ENCODE measurements at regions not wholly inside any gene's neighbourhood (a gene's known extent, or its start where the extent isn't known, plus 50 kb on each side); places are given as distances from the start of the nearest gene placed in this dataset.

DNA sequence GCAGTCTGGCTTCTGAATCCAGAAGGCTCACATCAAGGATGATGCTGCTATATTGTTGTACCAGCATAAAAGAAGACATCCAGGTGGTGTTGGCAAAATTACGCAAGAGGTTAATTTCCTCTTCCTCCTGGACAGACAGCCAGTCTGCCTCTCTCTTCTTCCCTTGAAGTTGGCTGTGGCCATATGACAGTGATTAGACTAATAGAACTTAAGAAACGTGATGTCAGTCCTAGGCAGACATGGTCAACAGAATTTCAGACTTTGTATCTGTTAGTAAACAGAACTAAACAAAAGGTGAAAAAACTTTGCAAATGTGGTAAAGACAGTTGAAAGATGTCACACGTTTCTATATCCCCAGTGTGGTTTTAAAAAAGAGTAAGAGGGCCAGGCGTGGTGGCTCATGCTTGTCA is 465.2 kb upstream of the NR2F2 start:
- DNase-seq (ENCODE audit: low read depth) = no peak

- DNase-seq (ENCODE audit: low read depth) = no peak
These were observed 463.6 kb upstream of the NR2F2 start for GRCh38 chr15:95866711-95867440.

- DNase-seq (ENCODE audit: low read depth) = no peak
These were observed 462.1 kb upstream of the NR2F2 start for GRCh38 chr15:95868450-95868849.

DNA sequence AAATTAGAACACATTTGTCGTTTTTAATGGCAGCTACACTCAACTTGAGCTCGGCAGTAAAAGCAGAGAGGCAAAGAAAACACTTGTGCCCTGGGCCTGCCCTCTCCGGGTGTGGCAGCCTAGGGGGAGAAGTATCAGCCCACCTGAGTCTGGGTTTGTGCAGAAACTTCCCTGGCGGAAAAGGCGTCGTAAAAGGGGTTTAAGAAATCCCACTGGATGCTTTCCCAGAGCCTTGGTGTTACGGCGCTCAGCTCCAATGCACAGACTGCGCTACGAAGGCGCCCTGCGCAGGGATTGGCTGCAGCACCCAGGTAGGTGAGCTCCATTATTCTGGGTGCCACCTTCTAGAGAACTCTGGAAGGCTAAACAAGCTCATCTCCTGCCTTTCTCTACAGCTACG is 461.5 kb upstream of the NR2F2 start:
- no peak for DNase-seq (ENCODE audit: low read depth)

DNA sequence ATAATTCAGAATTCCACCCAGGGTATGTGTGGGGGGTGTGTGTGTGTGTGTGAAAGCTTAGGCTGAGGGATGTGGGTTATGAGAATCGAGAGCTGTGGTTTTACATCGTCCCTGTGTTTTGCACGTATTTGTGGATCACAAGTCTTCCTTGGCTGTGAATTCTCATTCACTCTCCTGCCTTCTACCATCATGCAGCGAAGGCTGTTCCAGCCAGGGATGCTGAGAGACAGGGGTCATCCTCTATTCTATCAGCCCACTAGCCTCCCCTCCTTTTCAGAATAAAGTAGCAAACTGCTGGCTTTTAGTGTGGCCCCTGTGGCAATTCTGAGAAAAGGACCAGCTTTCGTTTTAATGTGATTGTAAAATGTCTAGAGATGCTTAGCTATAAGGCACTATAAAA is 460.6 kb upstream of the NR2F2 start:
- no peak for DNase-seq (ENCODE audit: low read depth)

- no peak for DNase-seq (ENCODE audit: low read depth)
These were observed 458.1 kb upstream of the NR2F2 start for GRCh38 chr15:95872366-95872771.

GRCh38 chr15:95874637-95875036 is 455.9 kb upstream of the NR2F2 start:
- DNase-seq (ENCODE audit: low read depth) = no peak

DNA sequence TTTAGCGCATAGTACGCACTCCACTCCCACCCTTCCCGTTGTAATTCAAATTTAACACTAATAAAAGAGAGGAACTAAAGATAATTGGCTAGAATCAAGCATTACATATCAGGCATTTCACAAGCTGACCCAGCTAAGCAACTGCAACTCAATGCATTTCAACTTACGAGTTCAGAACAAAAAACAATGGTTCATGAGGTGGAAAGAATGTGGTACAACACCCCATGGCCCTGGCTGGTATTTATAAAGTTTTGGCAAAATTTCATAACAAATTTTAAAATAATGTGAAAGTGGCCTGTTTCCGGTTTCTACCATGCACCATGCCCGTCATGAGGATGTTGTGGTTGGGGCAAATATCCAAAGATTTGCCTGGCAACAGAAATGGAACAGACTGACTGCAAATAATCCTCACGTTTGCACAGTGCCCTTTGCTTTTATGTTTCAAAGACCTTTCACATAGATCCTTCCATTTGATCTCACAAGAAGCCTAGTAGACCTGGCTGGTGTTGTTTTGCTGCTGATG is 455.3 kb upstream of the NR2F2 start:
- no peak for DNase-seq (ENCODE audit: low read depth)

- no peak for DNase-seq (ENCODE audit: low read depth)
These were observed 450.4 kb upstream of the NR2F2 start for GRCh38 chr15:95880031-95880570.

GRCh38 chr15:95880630-95881029 is 449.9 kb upstream of the NR2F2 start:
- DNase-seq (ENCODE audit: low read depth) = no peak

- DNase-seq (ENCODE audit: low read depth) = no peak
These were observed 447.4 kb upstream of the NR2F2 start for GRCh38 chr15:95883064-95883463.

DNA sequence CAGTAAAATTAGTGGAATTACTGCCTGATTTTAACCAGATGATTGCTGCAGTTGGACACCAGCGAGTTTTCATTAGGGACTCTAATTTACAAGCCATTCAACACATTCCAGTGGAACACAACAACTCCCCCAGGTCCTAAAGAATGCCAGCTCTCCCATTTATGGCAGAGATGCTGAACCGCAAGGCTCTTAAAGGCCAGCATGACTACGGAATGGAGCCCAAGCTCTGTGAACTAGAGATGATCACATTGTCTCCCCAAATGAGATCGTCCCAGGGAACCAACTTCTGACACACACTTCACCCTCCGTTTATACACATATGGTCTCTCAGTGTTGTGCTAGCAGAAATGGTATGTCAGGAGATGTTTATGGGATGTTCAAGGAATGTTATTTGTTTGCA is 446.2 kb upstream of the NR2F2 start:
- DNase-seq (ENCODE audit: low read depth) = no peak

GRCh38 chr15:95887666-95888390 is 442.7 kb upstream of the NR2F2 start:
- DNase-seq (ENCODE audit: low read depth) = no peak

GRCh38 chr15:95888762-95889161 is 441.7 kb upstream of the NR2F2 start:
- no peak for DNase-seq (ENCODE audit: low read depth)

GRCh38 chr15:95894407-95894956 is 436.0 kb upstream of the NR2F2 start:
- DNase-seq (ENCODE audit: low read depth) = no peak

DNA sequence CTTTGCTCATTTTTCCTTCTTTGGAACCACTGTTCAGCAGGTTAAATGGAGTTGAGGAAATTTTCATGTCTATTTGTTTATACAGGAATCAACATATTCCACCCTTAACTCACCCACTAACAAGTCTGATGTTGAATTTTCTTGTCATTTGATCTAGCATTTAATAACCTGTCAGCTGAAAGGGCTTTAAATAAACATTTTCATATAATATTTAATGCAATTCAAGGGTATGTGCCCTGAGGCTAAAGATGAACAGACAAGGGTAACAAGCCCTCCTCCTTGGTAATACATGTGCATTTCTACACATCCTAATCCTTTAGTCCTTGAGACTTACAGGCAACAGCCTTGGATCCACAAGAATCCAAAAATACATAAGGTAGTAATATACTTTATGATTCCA is 435.0 kb upstream of the NR2F2 start:
- no peak for DNase-seq (ENCODE audit: low read depth)

- DNase-seq (ENCODE audit: low read depth) = no peak
These were observed 432.8 kb upstream of the NR2F2 start for GRCh38 chr15:95897651-95898050.

DNA sequence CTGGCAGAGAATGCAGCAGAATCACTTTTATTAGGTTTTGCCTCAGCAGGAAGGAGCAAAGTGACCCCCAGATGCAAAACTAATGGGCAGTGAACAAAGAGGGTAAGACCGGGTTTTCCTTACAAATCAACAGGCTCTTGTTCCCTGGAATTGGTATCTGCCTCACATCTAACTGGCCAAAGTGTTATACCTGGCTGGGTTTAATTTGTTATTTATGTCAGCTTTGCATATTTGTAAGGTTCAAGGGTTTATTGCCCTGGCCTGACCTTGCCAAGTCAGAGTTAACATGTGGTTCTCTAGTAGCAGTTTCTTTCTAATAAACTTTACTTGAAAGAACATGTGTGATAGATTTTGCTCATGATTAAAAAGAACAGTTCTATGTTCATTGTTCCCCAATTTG is 431.7 kb upstream of the NR2F2 start:
- DNase-seq (ENCODE audit: low read depth) = no peak

DNA sequence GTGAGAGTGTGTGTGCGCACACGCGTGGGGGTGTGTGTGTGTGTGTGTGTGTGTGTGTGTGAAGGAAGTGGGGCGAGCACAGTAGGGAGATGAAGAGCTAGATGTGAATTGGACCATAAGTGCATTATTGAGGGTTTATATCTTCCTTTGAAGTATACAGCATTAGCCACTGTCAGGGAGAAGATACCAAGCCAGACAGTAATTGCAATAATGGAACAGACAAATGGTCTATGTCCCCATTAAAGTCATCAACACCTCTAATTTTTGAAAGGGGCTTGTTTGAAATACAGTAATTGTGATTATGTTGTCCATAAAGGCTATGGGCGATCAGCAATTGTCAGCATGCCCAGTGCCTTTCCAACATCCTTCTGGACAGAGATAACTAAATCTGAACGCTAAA is 429.2 kb upstream of the NR2F2 start:
- DNase-seq (ENCODE audit: low read depth) = no peak

DNA sequence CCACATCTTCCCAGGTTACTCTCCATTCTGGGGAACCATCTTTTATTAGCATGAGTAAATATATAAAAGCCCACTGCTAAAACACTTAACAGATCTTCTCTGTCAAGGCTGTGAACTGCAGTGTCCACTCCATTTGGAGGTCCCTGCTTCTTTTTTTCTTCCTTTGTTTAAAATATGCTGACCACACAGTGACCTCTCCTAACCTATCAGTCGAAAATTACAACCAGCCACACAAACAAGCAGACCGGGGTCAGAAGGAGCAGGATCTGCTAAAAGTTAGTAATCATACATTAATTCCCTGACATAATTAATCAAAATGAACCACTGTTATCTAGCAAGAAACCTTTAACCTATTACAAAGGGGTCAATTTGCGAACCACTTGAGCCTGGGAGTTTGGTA is 427.9 kb upstream of the NR2F2 start:
- DNase-seq (ENCODE audit: low read depth) = no peak

DNA sequence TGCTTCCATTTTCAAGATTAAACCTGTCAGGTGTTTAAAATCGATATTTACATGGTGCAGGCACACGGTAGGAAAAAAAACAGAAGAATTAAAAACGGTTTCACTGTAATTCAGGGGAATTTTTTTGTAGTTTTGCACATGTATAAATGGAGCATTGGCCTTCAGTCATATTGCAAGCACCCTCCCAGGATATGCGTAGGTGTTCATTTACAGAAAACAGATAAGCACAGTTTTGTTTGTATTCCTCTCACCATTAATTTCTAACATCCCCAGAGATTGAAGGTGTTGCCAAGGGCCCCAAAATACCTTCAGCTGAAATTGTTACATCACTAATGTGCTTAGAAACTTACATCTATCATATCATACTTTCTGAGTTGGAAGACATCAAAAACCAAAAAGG is 427.1 kb upstream of the NR2F2 start:
- DNase-seq (ENCODE audit: low read depth) = no peak

GRCh38 chr15:95910643-95911212 is 419.8 kb upstream of the NR2F2 start:
- no peak for DNase-seq (ENCODE audit: low read depth)
